Activated CD4-positive, alpha-beta T cell treated with anti-CD3 and anti-CD28 coated beads for 24 hours (primary cell): ENCODE measurements at regions not wholly inside any gene's neighbourhood (a gene's known extent, or its start where the extent isn't known, plus 50 kb on each side); places are given as distances from the start of the nearest gene placed in this dataset.
"Not testable (repeated sequence)": the region's sequence is repeated elsewhere in the genome, so short reads cannot be mapped to it uniquely, and the experiment has no call there.

Experiments
- DNase-seq, 2 donors: peaks; one replicate each; pipeline ENCODE4 v3.0.0-alpha.2; 2020; ENCODE audit warnings: low read depth in 2 of 2

DNA sequence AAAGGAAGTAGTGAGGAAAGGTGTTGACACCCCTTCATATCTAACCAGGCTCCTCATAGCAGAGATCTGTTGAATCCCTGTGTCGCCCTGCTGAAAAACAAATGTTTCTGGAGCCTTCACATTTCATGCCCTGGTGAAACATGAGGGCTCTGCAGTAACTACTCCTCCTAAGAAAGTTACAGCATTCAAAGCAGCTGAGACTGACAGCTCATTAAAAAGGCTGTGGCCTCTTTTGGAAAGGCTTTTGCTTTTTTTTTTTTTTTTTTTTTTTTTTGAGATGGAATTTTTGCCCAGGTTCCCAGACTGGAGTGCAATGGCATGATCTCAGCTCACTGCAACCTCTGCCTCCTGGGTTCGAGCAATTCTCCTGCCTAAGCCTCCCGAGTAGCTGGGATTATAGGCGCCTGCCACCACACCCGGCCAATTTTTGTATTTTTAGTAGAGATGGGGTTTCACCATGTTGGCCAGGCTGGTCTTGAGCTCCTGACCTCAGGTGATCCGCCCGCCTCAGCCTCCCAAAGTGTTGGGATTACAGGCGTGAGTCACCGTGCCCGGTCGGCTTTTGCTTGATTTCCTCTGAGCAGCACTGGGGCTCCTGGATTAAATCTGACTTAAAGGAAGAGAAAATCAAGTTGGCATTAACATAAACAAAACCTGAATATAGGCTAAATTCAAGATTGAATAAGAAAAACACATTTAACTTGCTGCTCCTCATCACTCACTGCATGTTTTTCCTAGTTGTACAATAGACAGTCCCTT lies 112.9 kb downstream of the PCSK1 start:
- not testable (repeated sequence) for DNase-seq

DNA sequence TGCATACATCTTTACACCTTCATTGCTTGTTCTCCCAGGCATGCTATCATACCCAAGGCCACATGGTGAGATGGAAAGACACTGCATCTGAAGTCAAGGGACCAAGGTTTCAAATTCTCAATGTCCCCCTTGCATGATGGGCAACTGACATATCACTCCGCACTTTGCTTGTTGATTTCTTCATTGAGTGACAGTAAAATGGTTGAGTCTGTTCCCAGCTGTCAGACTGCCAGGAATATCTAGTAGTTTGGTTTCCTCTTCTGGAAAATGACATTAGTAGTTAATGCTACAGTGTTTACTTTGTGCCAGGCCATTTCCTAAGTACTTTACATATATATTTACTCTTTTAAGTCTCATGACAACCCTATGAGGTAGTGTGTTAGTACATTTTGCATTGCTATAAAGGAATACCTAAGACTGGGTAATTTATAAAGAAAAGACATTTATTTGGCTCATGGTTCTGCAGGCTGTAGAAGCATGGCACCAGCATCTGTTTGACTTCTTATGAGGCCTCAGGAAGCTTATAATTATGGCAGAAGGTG lies 114.4 kb downstream of the PCSK1 start:
- DNase-seq, result no peak

DNA sequence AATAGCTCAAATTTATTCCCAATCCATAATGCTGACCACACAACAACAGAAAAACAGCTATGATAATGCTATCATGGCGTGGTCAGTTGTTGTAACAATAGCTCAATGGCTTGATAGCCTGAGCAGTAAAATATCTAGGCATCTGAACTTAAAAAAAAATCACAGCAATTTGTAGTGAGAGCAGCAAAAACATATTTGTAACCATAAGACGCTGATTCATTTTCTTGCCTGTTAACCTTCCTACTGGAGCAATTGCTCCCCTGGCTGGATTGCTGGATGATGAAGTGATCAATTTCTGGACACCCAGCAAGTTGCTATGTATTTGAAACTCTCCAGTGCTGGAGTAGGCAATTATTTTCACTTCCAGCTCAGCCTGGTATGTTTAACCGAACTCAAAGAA lies 115.1 kb downstream of the PCSK1 start:
- DNase-seq, result no peak

DNA sequence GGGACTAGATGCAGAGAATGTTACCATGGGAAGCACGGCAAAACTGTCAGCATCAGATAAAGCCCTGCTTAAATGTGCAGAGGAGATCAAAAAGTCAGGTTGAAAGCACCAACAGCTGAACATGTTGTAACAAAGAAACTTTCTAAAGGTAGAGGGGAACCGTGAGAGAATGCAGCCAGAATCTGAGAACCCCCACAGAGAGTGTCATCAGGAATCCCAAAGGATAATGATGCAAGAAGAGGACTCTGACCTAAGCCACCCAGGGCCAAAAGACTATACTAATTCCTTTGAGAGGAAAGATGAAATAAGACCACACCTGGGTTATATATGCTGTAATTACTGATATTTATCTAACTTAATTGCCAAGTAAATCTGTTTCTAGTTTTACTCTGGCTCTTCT lies 116.6 kb downstream of the PCSK1 start:
- no peak for DNase-seq

DNA sequence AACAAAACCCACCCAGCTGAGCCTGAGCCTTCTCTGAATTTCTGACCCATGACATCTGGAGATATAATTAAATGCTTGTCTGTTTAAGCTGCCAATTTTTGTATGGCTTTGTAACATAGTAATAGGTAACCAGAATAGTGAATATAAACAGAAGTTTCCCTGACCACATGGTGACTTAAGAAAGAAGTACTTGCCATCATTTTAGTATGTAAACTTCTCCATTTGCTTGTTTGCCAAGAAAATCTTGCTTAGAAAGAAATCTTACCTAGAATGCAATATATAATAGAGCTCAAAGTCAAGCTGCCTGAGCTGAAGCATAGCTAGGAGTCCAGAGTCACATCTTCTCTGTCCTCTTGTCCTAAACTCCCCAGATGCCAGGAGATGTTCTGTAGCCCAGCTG lies 117.0 kb downstream of the PCSK1 start:
- DNase-seq, result no peak

DNA sequence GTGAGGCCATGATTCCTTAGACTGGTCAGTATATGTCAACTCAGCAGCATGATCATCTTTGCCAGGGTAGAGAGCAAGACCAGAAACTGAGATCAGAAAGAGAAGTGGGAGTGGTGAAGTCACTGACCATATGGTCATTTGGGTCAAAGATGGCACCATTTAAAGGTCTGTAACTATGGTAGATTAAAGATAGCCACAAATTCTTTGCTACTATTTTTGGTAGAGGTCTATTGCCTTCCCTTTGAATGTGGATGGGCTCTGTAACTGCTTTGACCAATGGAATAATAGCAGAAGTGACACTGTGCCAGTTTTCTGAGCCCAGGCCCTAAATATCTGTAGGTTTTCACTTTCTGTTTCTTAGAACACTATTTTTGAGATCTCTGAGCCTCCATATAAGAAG lies 117.6 kb downstream of the PCSK1 start:
- no peak for DNase-seq

DNA sequence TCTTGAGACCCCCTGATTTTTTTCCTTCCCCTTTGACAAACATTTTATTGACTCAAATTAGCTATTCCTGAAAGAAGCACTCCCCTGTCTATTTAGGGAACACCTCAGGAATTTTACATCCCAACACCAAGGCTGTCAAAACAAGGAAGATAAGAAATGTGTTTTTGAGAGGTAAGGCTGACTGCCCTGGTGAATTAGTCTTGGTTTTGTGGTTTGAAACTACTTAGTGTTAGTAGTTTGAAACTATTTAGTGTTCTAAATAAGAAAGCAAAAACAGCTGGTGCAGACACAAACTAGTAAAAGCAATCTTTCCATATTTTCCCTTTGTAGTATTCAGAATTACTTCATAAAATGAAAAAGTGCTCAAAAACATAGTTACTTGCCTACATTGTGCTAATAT lies 120.7 kb downstream of the PCSK1 start:
- no peak for DNase-seq

DNA sequence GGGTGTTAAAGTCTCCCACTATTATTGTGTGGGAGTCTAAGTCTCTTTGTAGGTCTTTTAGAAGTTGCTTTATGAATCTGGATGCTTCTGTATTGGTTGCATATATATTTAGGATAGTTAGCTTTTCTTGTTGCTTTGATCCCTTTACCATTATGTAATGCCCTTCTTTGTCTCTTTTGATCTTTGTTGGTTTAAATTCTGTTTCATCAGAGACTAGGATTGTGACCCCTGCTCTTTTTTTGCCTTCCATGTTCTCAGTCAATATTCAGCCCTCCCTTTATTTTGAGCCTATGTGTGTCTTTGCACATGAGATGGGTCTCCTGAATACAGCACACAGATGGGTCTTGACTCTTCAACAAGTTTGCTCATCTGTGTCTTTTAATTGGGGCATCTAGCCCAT lies 126.0 kb downstream of the PCSK1 start:
- not testable (repeated sequence) for DNase-seq

DNA sequence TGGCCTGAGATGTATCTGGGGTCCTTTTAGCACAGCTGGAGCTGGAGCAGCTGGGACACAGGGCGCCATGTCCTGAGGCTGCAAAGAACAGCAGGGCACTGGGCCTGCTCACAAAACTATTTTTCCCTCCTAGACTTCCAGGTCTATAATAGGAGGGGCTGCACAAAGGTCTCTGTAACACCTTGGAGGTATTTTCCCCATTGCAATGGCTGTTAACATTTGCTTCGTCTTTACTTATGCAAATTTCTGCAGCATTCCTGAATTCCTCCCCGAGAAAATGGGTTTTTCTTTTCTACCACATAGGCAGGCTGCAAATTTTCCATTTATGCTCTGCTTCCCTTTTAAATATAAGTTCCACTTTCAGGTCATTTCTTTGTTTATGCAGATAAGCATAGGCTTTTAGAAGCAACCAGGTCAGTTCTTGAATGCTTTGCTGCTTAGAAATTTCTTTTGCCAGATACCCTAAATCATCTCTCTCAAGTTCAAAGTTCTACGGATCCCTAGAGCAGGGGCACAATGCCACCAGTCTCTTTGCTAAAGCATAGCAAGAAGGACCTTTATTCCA lies 130.8 kb downstream of the PCSK1 start:
- no peak for DNase-seq

DNA sequence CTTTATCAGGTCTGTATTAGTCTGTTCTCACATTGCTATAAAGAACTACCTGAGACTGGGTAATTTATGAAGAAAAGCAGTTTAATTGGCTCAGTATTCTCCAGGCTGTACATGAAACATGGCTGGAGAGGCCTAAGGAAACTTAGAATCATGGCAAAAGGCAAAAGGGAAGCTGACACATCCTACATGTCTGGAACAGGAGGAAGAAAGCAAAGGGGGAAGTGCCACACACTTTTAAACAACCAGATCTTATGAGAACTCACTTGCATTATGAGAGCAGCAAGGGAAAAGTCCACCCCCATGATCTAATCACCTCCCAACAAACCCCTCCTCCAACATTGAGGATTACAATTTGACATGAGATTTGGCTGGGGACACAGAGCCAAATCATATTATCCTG lies 132.1 kb downstream of the PCSK1 start:
- DNase-seq, result no peak

DNA sequence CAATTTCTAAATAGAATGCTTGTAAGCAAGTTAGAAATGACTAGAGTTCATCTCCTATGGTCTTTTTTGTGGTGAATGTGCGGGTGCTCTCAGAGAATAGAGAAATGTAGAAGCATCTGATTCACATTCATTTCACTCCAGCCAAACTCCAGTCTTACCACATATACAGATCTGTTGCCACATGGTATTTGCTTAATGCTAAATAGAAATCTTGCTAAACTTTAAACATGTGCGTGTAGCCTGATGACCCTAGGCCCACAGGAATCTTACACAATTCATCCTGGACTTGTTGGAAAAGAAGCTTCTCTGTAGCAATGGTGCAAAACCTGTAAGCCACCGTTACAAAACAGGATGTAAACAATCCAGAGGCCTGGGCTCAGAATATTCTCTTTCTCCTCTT lies 135.2 kb downstream of the PCSK1 start:
- DNase-seq, result no peak

DNA sequence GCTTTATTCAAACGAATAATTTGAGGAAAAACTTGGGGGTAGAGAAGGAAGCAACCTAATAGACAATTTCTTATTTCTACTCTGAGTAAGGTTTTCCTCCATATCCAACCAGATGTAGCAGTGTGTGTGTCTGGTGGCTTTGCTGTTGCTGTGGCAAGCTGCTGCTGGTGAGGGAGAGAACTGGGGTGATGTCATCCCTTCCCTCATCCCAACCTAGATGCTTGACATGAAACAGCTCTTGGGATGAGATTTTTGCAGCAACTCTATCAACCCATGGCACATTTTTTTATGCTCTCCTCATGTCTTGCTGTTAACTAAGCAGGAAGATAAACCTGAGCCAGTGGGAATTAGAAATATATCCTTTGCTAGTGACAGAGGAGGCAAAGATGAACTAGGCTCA lies 135.8 kb downstream of the PCSK1 start:
- DNase-seq, result no peak

DNA sequence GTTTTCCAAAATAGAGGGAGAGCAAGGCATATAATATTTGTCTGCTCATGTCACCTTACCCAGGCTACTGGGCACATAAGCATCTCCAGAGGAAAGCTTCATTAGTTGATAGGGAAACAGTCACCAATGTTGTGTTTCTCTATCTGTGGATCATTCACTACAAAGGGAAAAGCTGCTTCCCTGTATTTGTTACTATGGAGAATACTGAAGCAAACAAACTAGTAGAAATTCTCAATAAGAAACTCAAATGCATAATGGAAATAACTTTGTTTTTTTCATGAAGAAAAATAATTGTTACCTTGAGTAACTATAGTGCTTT lies 138.2 kb downstream of the PCSK1 start:
- DNase-seq, result no peak

DNA sequence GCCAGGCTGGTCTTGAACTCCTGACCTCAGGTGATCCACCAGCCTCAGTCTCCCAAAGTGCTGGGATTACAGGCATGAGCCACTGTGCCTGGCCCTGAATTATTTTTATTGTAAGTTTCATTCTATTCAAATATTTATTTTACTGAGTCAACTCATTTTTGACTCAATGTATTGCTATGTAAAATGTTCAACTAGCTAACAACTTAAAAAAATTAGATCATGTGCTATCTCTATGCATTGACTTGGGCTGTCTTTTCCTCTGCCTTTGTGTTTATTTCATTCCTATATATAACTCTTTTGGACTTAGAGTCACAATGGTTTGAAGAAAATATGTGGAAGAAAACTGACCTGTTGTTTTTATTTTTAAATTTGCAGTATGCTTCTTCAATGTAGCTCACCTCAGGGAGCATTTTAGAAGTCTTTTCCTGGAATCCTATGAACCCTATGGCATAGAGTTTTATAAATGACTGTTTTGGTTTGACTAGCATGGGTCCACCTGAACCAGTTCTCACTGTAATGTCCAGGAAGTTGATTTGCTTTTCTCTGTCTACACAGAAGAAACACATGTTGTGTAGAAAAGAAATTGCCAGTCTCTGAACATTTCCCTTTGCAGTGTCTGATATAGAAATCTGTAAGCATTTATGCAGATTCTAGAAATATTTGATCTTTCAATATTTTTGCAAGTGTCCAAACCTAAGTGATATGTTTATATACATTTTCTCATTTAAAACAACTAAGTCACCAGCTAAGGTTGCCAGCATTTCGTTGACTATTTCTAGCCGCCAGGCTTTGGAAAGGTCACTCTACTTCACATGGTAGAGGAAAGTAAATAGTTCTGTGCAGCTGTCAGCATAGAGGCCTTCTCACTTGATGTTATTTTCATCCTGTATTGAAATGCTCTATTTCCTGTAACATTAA lies 138.8 kb downstream of the PCSK1 start:
- DNase-seq, result no peak

DNA sequence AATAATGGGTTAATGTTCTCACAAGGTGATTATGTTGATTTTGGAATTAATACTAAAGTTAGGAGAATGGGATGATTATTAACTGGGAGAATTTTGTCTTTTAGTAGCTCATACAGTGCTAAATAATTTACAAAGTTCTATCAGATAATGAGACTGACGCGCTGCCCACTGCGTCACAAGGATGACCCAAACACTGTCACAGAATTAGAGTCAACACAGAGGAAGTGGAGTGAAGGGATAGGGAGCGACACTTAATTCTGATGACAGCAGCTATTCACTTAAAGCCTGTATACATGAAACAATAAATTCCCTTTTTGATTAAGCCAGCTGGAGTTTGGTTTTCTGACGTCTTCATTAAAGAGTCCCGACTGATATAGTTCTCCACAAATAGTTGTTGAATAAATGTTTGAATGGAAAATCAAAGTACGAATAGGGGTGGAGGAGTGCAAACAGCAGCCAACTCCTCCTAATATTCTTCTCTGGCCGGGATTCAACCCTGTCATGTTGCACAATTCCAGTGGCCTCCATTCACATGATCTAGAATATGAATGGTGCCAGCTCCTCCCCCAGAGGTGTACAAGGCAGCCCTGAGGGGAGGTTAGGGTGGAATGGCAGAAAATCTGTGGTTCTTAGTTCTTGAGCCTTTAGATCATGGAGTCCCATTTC lies 140.3 kb downstream of the PCSK1 start:
- DNase-seq, result no peak

DNA sequence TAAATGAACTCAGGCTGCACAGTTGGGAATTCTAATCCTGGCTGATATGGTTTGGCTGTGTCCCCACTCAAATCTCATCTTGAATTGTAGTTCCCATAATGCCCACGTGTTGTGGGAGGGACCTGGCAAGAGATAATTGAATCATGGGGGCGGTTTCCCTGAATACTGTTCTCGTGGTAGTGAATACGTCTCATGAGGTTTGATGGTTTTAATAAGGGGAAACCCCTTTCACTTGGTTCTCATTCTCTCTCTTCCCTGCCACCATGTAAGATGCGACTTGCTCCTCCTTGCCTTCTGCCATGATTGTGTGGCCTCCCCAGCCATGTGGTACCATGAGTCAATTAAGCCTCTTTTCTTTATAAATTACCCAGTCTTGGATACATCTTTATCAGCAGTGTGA lies 143.8 kb downstream of the PCSK1 start:
- DNase-seq, result peak in 1 of 2 donors; percentile 11

DNA sequence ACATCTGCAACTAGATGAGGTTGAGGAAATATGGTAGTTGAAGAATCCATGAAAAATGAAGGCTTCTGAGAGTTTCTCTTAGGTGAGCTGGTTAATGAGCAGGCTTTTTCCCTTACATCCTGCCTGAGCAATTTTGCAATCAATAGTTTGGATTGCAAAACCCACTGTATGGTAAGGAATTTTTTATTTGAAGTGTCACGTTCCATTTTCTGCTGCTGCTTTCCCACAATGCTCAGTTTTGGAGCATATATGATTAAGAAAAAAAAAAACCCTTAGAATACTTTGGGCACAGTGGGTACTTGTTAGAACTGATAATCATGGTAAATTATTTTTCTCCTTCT lies 144.2 kb downstream of the PCSK1 start:
- no peak for DNase-seq

DNA sequence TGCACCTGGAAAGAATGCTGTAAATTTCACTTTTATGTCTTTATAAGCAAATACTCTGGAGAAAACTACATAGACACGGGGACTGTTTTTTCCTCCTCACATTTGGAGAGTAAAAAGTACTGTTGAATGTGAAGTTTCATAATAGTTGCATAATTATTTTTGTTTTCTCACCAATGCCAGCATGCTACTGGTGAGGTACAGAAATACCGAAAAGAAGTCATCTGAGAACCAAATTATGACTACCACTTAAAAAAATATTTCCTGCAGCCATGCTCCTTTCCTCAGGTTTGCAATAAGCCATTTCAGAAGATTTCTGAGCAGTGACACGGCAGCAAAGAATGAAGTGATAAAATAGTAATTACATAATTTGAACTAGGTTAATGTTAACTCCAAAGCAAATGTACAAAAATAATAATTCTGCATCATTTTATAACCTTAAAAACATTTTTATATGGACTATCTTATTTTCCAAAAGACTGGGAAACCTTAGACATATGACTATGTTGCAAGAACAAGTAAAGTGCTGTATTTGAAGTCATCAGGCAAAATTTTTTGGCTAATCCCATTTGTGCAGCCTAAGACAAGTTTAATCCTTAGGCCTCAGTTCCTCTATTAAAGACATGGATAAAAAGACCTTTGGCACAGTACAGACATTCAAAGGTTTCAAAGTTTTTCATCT lies 144.7 kb downstream of the PCSK1 start:
- no peak for DNase-seq

DNA sequence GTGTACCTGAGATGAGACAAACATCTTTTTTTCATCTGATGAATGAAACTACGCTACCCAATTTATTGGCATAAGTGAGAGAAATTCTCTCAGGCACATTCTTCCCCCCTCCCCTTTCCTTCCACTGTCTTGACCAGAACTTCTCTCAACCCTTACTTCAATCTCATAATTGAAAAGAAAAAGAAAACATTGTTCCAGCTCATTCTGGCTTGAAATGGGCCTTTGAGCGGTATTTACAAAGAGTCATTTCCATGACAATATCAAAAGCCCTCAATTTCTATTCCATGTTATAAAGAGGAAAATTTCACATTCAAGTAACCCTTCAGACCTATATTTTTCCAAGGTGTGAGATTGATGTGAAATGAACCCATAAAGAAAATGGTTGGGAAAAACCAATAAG lies 145.9 kb downstream of the PCSK1 start:
- DNase-seq, result no peak

DNA sequence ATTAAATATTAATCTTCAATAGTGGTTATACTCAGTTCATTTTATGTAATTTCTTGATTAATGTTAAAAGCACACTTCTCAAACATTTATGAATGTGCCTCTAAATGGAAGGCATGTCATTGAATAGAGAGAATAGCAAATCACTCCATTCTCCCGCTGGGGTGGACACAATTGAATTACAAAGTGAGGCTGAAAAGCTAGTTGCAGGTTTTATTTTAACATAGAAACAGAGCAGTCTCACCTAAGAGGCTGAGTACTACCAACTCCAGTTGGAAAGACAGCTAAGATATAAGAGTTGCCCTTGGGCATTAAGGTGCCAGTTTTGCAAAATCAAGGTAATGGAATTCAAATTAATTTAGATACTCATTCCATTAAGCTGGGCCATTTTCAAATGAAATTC lies 147.2 kb downstream of the PCSK1 start:
- no peak for DNase-seq

DNA sequence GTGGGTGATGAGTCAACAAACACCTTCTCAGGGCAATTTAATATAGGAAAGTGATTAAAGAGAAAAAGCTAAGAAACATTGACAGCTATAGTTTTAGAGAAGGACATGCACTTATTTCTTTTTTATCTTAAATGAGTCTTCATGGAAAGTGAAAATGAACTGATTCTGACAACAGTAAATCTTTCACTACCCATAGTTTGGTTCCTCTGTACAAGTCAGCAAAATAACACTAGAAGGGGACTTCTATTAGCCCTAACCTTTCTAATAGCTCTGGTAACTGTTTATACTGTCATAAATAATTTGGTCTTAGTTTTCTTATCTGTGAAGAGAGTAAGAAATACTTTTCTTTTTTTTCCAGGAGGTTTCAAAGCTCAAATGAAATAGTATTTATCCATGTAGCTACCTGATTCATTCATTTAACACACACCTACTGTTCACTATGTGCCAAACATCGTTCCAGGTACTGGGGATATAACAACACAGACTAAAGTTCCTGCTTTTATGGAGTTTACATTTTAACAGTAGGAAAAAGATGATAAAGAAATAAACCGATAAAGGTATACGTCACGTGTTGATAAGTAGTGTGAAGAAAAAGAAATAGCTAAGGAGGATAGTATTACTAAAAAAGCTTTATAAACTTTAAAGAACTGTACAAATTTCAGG lies 148.2 kb downstream of the PCSK1 start:
- no peak for DNase-seq
